OCI-LY1 (cell line): ENCODE measurements at regions not wholly inside any gene's neighbourhood (a gene's known extent, or its start where the extent isn't known, plus 50 kb on each side); places are given as distances from the start of the nearest gene placed in this dataset.

ENCODE experiments used
- EZH2 ChIP-seq: fragments of 200-600 bp; sonication (generic), shearing (Covaris generic); IDR thresholded peaks from 2 replicates; pipeline ENCODE4 v1.8.0; 2017; ENCODE audit warnings: borderline replicate concordance, mixed run types, mild to moderate bottlenecking, antibody characterized with exemption, low read length, moderate library complexity, mixed read lengths
- TF ChIP-seq, protein P1 (sequence below): fragments of 200-600 bp; sonication (generic), shearing (Covaris generic); IDR thresholded peaks from 2 replicates; pipeline ENCODE4 v1.5.1; 2017; ENCODE audit warnings: mild to moderate bottlenecking, antibody characterized with exemption, low read length, moderate library complexity, mixed read lengths

GRCh38 chr10:35890676-35891495 lies 248.8 kb upstream of the FZD8 start:
- TF ChIP-seq, protein P1, sequence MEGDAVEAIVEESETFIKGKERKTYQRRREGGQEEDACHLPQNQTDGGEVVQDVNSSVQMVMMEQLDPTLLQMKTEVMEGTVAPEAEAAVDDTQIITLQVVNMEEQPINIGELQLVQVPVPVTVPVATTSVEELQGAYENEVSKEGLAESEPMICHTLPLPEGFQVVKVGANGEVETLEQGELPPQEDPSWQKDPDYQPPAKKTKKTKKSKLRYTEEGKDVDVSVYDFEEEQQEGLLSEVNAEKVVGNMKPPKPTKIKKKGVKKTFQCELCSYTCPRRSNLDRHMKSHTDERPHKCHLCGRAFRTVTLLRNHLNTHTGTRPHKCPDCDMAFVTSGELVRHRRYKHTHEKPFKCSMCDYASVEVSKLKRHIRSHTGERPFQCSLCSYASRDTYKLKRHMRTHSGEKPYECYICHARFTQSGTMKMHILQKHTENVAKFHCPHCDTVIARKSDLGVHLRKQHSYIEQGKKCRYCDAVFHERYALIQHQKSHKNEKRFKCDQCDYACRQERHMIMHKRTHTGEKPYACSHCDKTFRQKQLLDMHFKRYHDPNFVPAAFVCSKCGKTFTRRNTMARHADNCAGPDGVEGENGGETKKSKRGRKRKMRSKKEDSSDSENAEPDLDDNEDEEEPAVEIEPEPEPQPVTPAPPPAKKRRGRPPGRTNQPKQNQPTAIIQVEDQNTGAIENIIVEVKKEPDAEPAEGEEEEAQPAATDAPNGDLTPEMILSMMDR, result no peak
- no peak for TF ChIP-seq EZH2
